Prostate gland (tissue), 2 donors: ENCODE measurements at regions not wholly inside any gene's neighbourhood (a gene's known extent, or its start where the extent isn't known, plus 50 kb on each side); places are given as distances from the start of the nearest gene placed in this dataset.

Experiments used
- DNase-seq: peaks from one replicate; pipeline ENCODE4 v3.0.0-alpha.2; 2019; ENCODE audit warnings: low spot score
- H3K27ac ChIP-seq, 2 donors: fragments of 200-600 bp; sonication (generic); 2 replicates each; pipeline ENCODE4 v1.5.1; 2017 to 2019
- H3K27me3 ChIP-seq: fragments of 200-600 bp; sonication (generic); replicated peaks from 2 replicates; pipeline ENCODE4 v1.5.1; 2019; ENCODE audit not compliant: insufficient read depth
- H3K36me3 ChIP-seq, 2 donors: fragments of 200-600 bp; sonication (generic); 1 replicate in 1 of 2; 2 replicates in 1 of 2; pipeline versions ENCODE4 v1.5.1 to v1.8.1; 2017 to 2019
- H3K4me1 ChIP-seq: fragments of 200-600 bp; sonication (generic); replicated peaks from 2 replicates; pipeline ENCODE4 v1.5.1; 2019
- H3K4me3 ChIP-seq, 2 donors: fragments of 200-600 bp; sonication (generic); 2 replicates each; pipeline ENCODE4 v1.5.1; 2017 to 2019
- H3K9me3 ChIP-seq: fragments of 200-600 bp; sonication (generic); 2 replicates; pipeline ENCODE4 v1.5.1; 2017
- POLR2A ChIP-seq: fragments of 450-650 bp; IDR thresholded peaks from one replicate; pipeline ENCODE4 v1.6.1; 2016; ENCODE audit warnings: antibody characterized with exemption, mild to moderate bottlenecking
- POLR2AphosphoS5 ChIP-seq: sonication (generic); formaldehyde crosslinking; IDR thresholded peaks from one replicate; pipeline ENCODE4 v1.6.1; 2017; ENCODE audit warnings: antibody characterized with exemption
- WGBS: methylation state at CpG from one replicate; pipeline ENCODE4 v1.1.5; 2018; 5-methylcytosine and 5-hydroxymethylcytosine counted together
- intact Hi-C: fragments of 100-400 bp; cut with DNase I; formaldehyde crosslinking; loops from one replicate; pipeline ENCODE4 v1.14.2; 2022
- TF ChIP-seq, protein P1 (sequence below), 4 experiments: fragments of 200-600 bp in 2 of 4; fragments of 450-650 bp in 2 of 4; sonication (generic) in 2 of 4; IDR thresholded peaks; 1 replicate in 3 of 4; 2 replicates in 1 of 4; pipeline ENCODE4 v1.5.1; 2016 to 2019; ENCODE audit warnings: antibody characterized with exemption in 4 of 4, mild to moderate bottlenecking in 2 of 4, moderate library complexity in 2 of 4

DNA sequence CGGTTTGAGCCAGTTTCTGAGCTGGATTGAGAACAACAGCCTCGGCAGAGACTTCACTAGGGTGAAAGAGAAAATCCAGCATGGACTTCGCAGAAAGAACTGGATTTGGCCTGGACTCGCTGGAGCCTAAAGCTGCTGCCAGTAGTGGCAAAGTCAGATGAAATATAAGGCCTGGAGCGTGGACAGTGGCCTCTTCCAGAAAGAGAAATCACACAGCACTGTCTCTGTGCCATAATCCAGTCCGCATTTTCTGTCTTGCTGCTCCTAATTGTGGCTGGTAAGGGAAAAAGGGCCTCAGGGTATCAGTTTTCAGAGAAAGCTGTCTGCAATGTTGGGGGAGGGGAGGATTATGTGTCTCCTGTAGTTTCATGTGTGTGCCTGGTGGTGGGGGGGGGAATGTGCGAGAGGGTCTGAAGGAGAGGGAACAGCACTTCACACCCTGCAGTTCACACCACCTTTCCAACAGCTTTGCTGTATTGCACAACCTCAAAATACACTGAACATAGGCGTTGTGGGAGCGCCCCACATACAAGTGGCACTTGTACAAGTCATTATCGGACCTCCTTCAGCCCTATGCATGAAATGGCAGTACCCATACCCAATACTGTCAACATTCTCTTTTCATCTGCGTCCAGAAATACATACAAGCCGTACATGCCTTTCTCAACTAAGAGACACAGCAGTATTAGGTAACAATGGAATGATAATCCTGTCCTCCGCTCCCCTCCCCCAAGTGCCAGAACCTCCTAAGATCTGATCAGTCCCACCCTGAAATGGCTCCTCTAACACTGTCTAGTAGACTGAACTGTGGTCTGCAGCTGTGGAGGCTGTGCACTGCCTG lies 107.5 kb upstream of the ATF7IP start:
- no peak overlapping the region for H3K4me3 ChIP-seq
- intact Hi-C loops = loop anchor here (2.0 kb wide), 2 partner anchors 107 to 513 kb away; partner anchors contain the start of gene ATF7IP
- H3K4me1 ChIP-seq = peaks cover 16% of the 10 kb centered on the region

DNA sequence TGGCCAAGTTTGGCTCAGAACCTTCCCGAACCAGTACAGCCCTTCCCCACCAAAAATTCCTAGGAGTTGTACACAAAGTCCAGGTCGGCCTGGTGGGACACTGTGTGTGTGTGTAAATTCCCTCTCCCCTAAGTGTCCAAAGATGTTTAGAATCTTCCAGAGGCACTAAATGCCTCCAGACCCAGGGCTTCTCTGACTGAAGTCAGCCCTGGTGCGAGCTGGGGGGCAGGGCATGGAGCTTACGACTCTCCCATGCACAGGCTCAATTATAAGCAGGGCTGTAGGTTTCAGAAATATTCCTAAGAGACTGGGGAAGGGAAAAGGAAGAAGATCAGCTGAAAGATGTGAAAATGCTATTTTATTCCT lies 106.9 kb upstream of the ATF7IP start:
- no peaks in the 10 kb centered on the region for H3K36me3 ChIP-seq
- no peaks in the 10 kb centered on the region for H3K9me3 ChIP-seq
- intact Hi-C loops = no loop called here
- H3K4me1 ChIP-seq = peaks cover 16% of the 10 kb centered on the region
- H3K27me3 ChIP-seq = no peaks in the 10 kb centered on the region
- 32% methylated on average over 4 of the region's 4 CpGs for WGBS
- peak overlapping the region; percentile 82 to 83 for H3K27ac ChIP-seq
- TF ChIP-seq, protein P1, sequence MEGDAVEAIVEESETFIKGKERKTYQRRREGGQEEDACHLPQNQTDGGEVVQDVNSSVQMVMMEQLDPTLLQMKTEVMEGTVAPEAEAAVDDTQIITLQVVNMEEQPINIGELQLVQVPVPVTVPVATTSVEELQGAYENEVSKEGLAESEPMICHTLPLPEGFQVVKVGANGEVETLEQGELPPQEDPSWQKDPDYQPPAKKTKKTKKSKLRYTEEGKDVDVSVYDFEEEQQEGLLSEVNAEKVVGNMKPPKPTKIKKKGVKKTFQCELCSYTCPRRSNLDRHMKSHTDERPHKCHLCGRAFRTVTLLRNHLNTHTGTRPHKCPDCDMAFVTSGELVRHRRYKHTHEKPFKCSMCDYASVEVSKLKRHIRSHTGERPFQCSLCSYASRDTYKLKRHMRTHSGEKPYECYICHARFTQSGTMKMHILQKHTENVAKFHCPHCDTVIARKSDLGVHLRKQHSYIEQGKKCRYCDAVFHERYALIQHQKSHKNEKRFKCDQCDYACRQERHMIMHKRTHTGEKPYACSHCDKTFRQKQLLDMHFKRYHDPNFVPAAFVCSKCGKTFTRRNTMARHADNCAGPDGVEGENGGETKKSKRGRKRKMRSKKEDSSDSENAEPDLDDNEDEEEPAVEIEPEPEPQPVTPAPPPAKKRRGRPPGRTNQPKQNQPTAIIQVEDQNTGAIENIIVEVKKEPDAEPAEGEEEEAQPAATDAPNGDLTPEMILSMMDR (IDR thresholded peaks at IDR 0.05) = no peak
- no peak for TF ChIP-seq POLR2A
- TF ChIP-seq POLR2AphosphoS5 = no peak
- DNase-seq = no peak
- H3K4me3 ChIP-seq = no peak overlapping the region

More for the DNA sequence above, 107.5 kb upstream of the ATF7IP start:
- Histone ChIP-seq H3K36me3 (no peaks in the 10 kb centered on the region), H3K27ac (peak overlapping the region; percentile 82 to 83), H3K9me3 (no peaks in the 10 kb centered on the region), H3K27me3 (no peaks in the 10 kb centered on the region)
- TF ChIP-seq, protein P1 (IDR thresholded peaks at IDR 0.05) = no peak
- TF ChIP-seq POLR2AphosphoS5 (peak; percentile 86), POLR2A (no peak)
- DNase-seq = peak; percentile 93
- WGBS = 16% methylated on average over 13 of the region's 13 CpGs

DNA sequence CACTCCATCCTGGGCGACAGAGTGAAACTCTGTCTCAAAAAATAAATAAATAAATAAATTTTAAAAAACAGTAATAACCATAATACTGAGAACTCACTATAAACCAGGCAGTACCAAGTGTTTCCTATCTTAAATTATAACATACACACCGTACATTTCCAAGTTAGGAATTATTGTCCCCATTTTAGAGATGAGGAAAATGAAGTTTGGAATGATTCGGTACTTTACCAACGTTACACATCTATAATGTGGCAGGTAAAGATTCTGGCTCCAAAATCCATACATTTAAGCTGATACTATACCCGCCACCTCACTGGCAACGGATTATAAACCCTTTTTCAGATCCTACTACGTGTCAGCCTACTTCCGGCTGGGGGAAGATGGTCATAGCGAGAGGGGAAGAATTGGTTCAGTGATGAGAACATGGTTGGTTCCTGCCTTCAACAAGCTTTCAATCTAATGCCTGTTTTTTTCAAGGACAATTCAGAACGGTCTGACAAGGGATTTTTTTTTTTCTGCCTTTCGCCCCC lies 105.9 kb upstream of the ATF7IP start:
- H3K27me3 ChIP-seq = no peaks in the 10 kb centered on the region
- H3K9me3 ChIP-seq = no peaks in the 10 kb centered on the region
- no peaks in the 10 kb centered on the region for H3K36me3 ChIP-seq
- no peak for DNase-seq
- WGBS = 86% methylated on average over 11 of the region's 11 CpGs
- intact Hi-C loops = no loop called here
- H3K4me3 ChIP-seq = no peak overlapping the region
- TF ChIP-seq POLR2AphosphoS5 (no peak), POLR2A (no peak)
- TF ChIP-seq, protein P1 (IDR thresholded peaks at IDR 0.05) = no peak
- H3K4me1 ChIP-seq = peaks cover 16% of the 10 kb centered on the region
- peak overlapping the region; percentile 70 to 83 for H3K27ac ChIP-seq

DNA sequence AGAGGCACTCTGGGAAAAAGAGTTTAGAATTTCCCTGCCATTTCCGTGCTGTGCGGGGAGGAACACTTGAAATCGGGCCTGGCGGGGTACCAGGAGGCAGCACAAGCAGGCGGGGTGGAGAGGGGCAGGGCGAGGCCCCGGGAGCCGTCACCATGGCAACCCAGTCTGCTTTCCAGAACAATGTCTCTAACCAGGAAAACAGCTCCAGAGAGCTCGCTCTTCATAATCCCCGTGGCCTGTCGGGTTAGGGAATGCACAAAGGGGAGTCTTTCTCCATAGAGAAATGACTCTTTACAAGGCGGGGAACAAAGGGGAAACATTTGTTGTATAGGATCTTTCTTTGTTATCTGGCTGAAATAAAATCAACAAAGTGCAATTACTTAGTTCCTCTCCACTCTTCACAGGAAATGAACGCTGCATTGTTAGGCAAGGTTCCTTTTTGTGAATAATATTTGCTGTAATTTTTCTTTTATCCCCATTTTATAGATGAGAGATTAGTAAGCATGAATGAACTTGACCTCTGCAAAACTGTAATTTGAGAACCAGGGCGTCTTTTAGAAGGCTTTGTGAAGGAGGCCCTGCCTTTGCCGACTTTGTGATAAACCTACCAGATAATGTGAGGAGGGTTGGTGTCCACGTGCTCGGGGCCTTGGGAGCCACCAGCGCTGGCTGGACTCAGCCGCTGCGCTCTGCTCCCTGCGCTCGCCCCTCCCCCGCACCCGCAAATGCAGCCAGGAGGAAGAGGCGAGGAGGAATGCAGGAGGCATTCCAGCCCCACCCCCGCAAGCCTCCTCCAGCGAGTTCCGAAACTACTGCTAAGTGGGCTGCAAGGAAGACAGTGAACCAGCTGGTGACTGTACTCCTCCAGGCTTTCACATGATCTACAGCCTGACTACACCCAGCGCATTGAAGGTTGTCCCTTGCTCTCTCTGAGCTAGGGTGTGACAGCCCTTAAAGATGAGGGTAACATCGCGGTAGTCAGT lies 105.2 kb upstream of the ATF7IP start:
- H3K4me3 ChIP-seq = peak overlapping the region; percentile 1 to 8
- TF ChIP-seq POLR2AphosphoS5 (peak; percentile 67), POLR2A (no peak)
- TF ChIP-seq, protein P1 (IDR thresholded peaks at IDR 0.05) = no peak
- DNase-seq = peak; percentile 73
- no peaks in the 10 kb centered on the region for H3K27me3 ChIP-seq
- H3K36me3 ChIP-seq = no peaks in the 10 kb centered on the region
- H3K27ac ChIP-seq = peak overlapping the region; percentile 70 to 83
- 7% methylated on average over 31 of the region's 31 CpGs for WGBS
- no peaks in the 10 kb centered on the region for H3K9me3 ChIP-seq
- intact Hi-C loops = no loop called here
- peaks cover 16% of the 10 kb centered on the region for H3K4me1 ChIP-seq
